Neural cell (in vitro differentiated cells): ENCODE measurements at regions not wholly inside any gene's neighbourhood (a gene's known extent, or its start where the extent isn't known, plus 50 kb on each side); places are given as distances from the start of the nearest gene placed in this dataset.

ENCODE experiments used
- H2AFZ ChIP-seq: fragments of 200-600, 300-800 bp; sonication (generic), shearing (Covaris generic); 2 replicates; pipeline ENCODE4 v1.6.0; 2014; ENCODE audit warnings: low read depth, mild to moderate bottlenecking, antibody characterized with exemption, low read length, moderate library complexity
- H3F3A ChIP-seq: fragments of 200-600 bp; shearing (Covaris generic); 2 replicates; pipeline ENCODE4 v1.6.1; 2016; ENCODE audit warnings: mild to moderate bottlenecking, moderate library complexity, mixed read lengths, antibody characterized with exemption, low read length; ENCODE audit not compliant: insufficient read depth, poor library complexity, severe bottlenecking
- H3K27ac ChIP-seq: fragments of 200-600, 300-800 bp; sonication (generic), shearing (Covaris generic); 2 replicates; pipeline ENCODE4 v1.5.1; 2014; ENCODE audit warnings: mild to moderate bottlenecking, low read length, moderate library complexity
- H3K27me3 ChIP-seq: fragments of 300-800, 200-600 bp; sonication (generic), shearing (Covaris generic); 2 replicates; pipeline ENCODE4 v1.6.0; 2014; ENCODE audit warnings: mild to moderate bottlenecking, low read depth, low read length, moderate library complexity; ENCODE audit not compliant: insufficient read depth
- H3K36me3 ChIP-seq: fragments of 300-800, 200-600 bp; sonication (generic), shearing (Covaris generic); 2 replicates; pipeline ENCODE4 v1.5.1; 2014; ENCODE audit warnings: mild to moderate bottlenecking, antibody characterized with exemption, low read length, moderate library complexity; ENCODE audit not compliant: insufficient read depth
- H3K4me2 ChIP-seq: fragments of 300-800, 200-600 bp; sonication (generic), shearing (Covaris generic); 2 replicates; pipeline ENCODE4 v1.6.0; 2014; ENCODE audit warnings: mild to moderate bottlenecking, low read length
- H3K4me3 ChIP-seq: fragments of 300-800, 200-600 bp; sonication (generic), shearing (Covaris generic); 2 replicates; pipeline ENCODE4 v1.5.1; 2014; ENCODE audit warnings: mild to moderate bottlenecking, low read length, moderate library complexity
- H3K79me2 ChIP-seq: fragments of 200-600 bp; shearing (Covaris generic); replicated peaks from 2 replicates; pipeline ENCODE4 v1.6.0; 2014; ENCODE audit warnings: mild to moderate bottlenecking, low read length, moderate library complexity; ENCODE audit not compliant: insufficient read depth
- H3K9ac ChIP-seq: fragments of 300-800, 200-600 bp; sonication (generic), shearing (Covaris generic); 2 replicates; pipeline ENCODE4 v1.6.1; 2016; ENCODE audit warnings: mild to moderate bottlenecking, low read length, mixed read lengths
- H3K9me2 ChIP-seq: fragments of 200-600 bp; shearing (Covaris generic); 2 replicates; pipeline ENCODE4 v1.6.1; 2016; ENCODE audit warnings: mild to moderate bottlenecking, low read length, mixed read lengths; ENCODE audit not compliant: insufficient read depth
- H3K9me3 ChIP-seq: fragments of 200-600, 300-800 bp; sonication (generic), shearing (Covaris generic); 2 replicates; pipeline ENCODE4 v1.6.1; 2016; ENCODE audit warnings: mild to moderate bottlenecking, mixed run types, low read length, moderate library complexity, mixed read lengths
- H4K20me1 ChIP-seq: fragments of 200-600 bp; shearing (Covaris generic); 2 replicates; pipeline ENCODE4 v1.6.1; 2016; ENCODE audit warnings: mild to moderate bottlenecking, mixed run types; ENCODE audit not compliant: insufficient read depth
- EP300 ChIP-seq: fragments of 450-650 bp; conservative IDR thresholded peaks from 2 replicates; pipeline ENCODE4 v1.6.1; 2014; ENCODE audit warnings: antibody characterized with exemption, mild to moderate bottlenecking, moderate library complexity; ENCODE audit not compliant: poor library complexity, severe bottlenecking
- EZH2 ChIP-seq: fragments of 200-600, 300-800 bp; shearing (Covaris generic), sonication (generic); IDR thresholded peaks from 2 replicates; pipeline ENCODE4 v1.6.1; 2014; ENCODE audit warnings: antibody characterized with exemption, low read length, borderline replicate concordance, mild to moderate bottlenecking; ENCODE audit not compliant: insufficient read depth, poor library complexity, severe bottlenecking
- MXI1 ChIP-seq: fragments of 450-650 bp; conservative IDR thresholded peaks from 2 replicates; pipeline ENCODE4 v1.6.1; 2014; ENCODE audit warnings: antibody characterized with exemption, mild to moderate bottlenecking; ENCODE audit not compliant: poor library complexity, severe bottlenecking
- POLR2AphosphoS5 ChIP-seq: IDR thresholded peaks from 2 replicates; pipeline ENCODE4 v1.6.1; 2012
- RAD21 ChIP-seq: fragments of 450-650 bp; conservative IDR thresholded peaks from 2 replicates; pipeline ENCODE4 v1.6.1; 2014; ENCODE audit warnings: antibody characterized with exemption, mild to moderate bottlenecking, moderate library complexity
- SMC3 ChIP-seq: fragments of 450-650 bp; conservative IDR thresholded peaks from 2 replicates; pipeline ENCODE4 v1.6.1; 2014; ENCODE audit warnings: antibody characterized with exemption, mild to moderate bottlenecking, moderate library complexity; ENCODE audit not compliant: poor library complexity
- TAF1 ChIP-seq: IDR thresholded peaks from 2 replicates; pipeline ENCODE4 v1.6.1; 2012; ENCODE audit warnings: low read depth
- TF ChIP-seq, protein P1 (sequence below): fragments of 450-650 bp; IDR thresholded peaks from 2 replicates; pipeline ENCODE4 v1.5.1; 2014; ENCODE audit warnings: antibody characterized with exemption, mild to moderate bottlenecking, moderate library complexity; ENCODE audit not compliant: poor library complexity, severe bottlenecking
- TF ChIP-seq, protein P2 (sequence below): IDR thresholded peaks from 2 replicates; pipeline ENCODE4 v1.6.1; 2012; ENCODE audit warnings: borderline replicate concordance

DNA sequence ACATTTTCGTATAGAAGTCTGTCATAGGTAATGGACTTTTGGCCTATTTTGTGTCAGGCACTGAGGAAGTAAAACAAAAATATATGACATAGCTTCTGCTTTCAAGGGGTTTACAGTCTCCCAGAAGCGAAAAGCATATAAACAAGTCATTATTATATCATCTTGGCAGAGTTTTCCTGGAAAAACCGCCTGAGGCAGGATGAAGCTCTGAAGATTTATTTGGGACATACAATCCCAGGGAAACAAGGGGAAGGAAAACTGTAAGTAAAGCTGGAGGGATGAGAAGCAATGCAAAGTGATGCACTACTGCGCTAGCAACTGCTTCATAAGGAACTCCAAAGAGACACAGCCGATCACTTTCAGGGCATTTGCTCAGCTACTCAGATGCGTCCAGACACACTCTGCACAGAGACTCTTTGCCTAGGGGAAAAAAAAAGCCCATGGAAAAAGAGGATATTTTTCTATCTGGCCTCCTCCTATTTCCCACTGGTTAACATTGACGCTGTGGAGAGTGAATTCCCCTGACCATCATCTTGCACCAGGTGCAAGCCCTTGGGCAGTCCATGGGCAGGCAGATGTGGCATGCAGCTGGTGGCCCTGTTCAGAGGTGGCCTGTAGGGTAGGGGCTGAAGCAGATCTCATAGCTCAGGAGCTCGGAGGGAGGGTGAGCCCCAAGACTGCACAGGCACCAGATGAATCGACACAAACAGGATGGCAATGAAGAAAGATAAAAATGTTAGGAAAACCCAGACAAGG is 158.1 kb downstream of the METTL4 start:
- H3K27ac ChIP-seq, result no peak overlapping the region
- H3K79me2 ChIP-seq, result no peaks in the 10 kb centered on the region
- H3K4me2 ChIP-seq, result no peak overlapping the region
- H3K9me3 ChIP-seq, result no peaks in the 10 kb centered on the region
- H3K4me3 ChIP-seq, result no peak overlapping the region
- H3K9me2 ChIP-seq, result no peaks in the 10 kb centered on the region
- H3F3A ChIP-seq, result no peaks in the 10 kb centered on the region
- H2AFZ ChIP-seq, result no peak overlapping the region
- H3K9ac ChIP-seq, result no peak overlapping the region
- H4K20me1 ChIP-seq, result no peaks in the 10 kb centered on the region
- TF ChIP-seq POLR2AphosphoS5, result no peak
- no peaks in the 10 kb centered on the region for H3K36me3 ChIP-seq
- no peaks in the 10 kb centered on the region for H3K27me3 ChIP-seq

DNA sequence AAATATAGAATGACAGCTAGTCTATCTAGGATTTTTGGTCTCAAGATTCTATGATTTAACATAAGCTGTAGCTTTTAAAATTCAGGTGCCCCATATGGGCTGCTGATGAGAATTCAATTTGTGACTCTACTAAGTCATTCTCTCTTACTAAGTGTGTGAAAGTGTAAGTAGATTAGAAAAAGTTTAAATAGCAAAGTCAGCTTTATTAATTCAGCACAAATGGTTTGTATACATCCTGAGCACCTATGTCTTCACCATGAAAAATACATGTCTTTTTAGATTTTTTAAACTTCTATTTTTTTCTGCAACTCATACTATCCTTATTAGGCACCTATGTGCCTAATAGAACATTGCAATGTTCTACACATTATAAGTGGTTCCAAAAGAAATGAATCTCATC is 157.1 kb downstream of the METTL4 start:
- no peaks in the 10 kb centered on the region for H3F3A ChIP-seq
- no peaks in the 10 kb centered on the region for H3K79me2 ChIP-seq
- no peaks in the 10 kb centered on the region for H3K9me3 ChIP-seq
- no peaks in the 10 kb centered on the region for H3K36me3 ChIP-seq
- no peak overlapping the region for H3K9ac ChIP-seq
- no peaks in the 10 kb centered on the region for H3K27me3 ChIP-seq
- no peak overlapping the region for H2AFZ ChIP-seq
- no peaks in the 10 kb centered on the region for H4K20me1 ChIP-seq
- no peak for TF ChIP-seq POLR2AphosphoS5
- TF ChIP-seq RAD21, result no peak
- no peak for TF ChIP-seq EP300
- TF ChIP-seq, protein P1, sequence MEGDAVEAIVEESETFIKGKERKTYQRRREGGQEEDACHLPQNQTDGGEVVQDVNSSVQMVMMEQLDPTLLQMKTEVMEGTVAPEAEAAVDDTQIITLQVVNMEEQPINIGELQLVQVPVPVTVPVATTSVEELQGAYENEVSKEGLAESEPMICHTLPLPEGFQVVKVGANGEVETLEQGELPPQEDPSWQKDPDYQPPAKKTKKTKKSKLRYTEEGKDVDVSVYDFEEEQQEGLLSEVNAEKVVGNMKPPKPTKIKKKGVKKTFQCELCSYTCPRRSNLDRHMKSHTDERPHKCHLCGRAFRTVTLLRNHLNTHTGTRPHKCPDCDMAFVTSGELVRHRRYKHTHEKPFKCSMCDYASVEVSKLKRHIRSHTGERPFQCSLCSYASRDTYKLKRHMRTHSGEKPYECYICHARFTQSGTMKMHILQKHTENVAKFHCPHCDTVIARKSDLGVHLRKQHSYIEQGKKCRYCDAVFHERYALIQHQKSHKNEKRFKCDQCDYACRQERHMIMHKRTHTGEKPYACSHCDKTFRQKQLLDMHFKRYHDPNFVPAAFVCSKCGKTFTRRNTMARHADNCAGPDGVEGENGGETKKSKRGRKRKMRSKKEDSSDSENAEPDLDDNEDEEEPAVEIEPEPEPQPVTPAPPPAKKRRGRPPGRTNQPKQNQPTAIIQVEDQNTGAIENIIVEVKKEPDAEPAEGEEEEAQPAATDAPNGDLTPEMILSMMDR, result no peak
- TF ChIP-seq, protein P2, sequence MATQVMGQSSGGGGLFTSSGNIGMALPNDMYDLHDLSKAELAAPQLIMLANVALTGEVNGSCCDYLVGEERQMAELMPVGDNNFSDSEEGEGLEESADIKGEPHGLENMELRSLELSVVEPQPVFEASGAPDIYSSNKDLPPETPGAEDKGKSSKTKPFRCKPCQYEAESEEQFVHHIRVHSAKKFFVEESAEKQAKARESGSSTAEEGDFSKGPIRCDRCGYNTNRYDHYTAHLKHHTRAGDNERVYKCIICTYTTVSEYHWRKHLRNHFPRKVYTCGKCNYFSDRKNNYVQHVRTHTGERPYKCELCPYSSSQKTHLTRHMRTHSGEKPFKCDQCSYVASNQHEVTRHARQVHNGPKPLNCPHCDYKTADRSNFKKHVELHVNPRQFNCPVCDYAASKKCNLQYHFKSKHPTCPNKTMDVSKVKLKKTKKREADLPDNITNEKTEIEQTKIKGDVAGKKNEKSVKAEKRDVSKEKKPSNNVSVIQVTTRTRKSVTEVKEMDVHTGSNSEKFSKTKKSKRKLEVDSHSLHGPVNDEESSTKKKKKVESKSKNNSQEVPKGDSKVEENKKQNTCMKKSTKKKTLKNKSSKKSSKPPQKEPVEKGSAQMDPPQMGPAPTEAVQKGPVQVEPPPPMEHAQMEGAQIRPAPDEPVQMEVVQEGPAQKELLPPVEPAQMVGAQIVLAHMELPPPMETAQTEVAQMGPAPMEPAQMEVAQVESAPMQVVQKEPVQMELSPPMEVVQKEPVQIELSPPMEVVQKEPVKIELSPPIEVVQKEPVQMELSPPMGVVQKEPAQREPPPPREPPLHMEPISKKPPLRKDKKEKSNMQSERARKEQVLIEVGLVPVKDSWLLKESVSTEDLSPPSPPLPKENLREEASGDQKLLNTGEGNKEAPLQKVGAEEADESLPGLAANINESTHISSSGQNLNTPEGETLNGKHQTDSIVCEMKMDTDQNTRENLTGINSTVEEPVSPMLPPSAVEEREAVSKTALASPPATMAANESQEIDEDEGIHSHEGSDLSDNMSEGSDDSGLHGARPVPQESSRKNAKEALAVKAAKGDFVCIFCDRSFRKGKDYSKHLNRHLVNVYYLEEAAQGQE, result no peak
- TF ChIP-seq SMC3, result no peak
- no peak for TF ChIP-seq EZH2
- TF ChIP-seq TAF1, result no peak
- TF ChIP-seq MXI1, result no peak
- H3K4me2 ChIP-seq, result no peak overlapping the region
- H3K9me2 ChIP-seq, result no peaks in the 10 kb centered on the region
- no peak overlapping the region for H3K27ac ChIP-seq
- no peak overlapping the region for H3K4me3 ChIP-seq

DNA sequence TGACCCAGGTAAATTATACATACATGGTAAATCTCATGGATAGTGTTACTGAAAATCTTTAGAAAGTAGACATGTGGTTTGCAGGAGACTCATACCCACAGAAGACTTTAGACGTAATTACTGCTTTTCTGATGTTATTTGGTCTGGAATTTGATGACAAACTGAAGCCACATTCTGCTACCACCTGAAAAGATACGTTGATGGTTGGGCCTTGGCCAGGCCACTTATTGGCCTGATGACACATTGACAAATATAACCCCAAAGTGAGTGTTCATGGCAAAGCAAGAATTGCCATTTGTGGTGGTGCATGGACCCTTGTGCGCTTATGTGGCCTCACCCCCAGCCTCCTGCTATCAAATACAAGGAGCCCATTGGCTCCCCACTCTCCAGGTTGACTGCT is 155.6 kb downstream of the METTL4 start:
- Histone ChIP-seq H3K36me3 (no peaks in the 10 kb centered on the region), H3F3A (no peaks in the 10 kb centered on the region), H3K27me3 (no peaks in the 10 kb centered on the region), H3K9me2 (no peaks in the 10 kb centered on the region), H3K27ac (no peak overlapping the region), H3K9ac (no peak overlapping the region), H2AFZ (no peak overlapping the region), H3K79me2 (no peaks in the 10 kb centered on the region), H3K4me3 (no peak overlapping the region), H3K4me2 (no peak overlapping the region), H4K20me1 (no peaks in the 10 kb centered on the region), H3K9me3 (no peaks in the 10 kb centered on the region)
- TF ChIP-seq EZH2 (no peak), EP300 (no peak), TAF1 (no peak), RAD21 (no peak), POLR2AphosphoS5 (no peak), MXI1 (no peak), SMC3 (no peak)
- TF ChIP-seq, protein P2, result no peak
- TF ChIP-seq, protein P1, result no peak
